ENCODE measurements at regions not wholly inside any gene's neighbourhood (a gene's known extent, or its start where the extent isn't known, plus 50 kb on each side); places are given as distances from the start of the nearest gene placed in this dataset.
A peak's percentile ranks its signal among the peaks of the same experiment; 100 is the strongest.

- Histone ChIP-seq H4K20me1 (ENCODE audit: insufficient read depth) (no peaks in the 10 kb centered on the region), H3K4me3 (ENCODE audit: low read depth in 2 of 2, low read length in 1 of 2) (no peak overlapping the region), H3K9me2 (no peaks in the 10 kb centered on the region), H3F3A (replicated peaks; ENCODE audit: insufficient read depth) (no peaks in the 10 kb centered on the region), H3K36me3 (replicated peaks in 1 of 2; ENCODE audit: control insufficient read depth in 1 of 2, insufficient read depth in 2 of 2, low read length in 1 of 2) (no peaks in the 10 kb centered on the region), H3K79me2 (ENCODE audit: insufficient read depth) (no peaks in the 10 kb centered on the region), H3K9ac (no peak overlapping the region), H2AFZ (ENCODE audit: low read depth) (no peak overlapping the region), H3K27me3 (ENCODE audit: insufficient read depth) (no peaks in the 10 kb centered on the region), H3K4me2 (no peak overlapping the region), H3K4me1 (ENCODE audit: control insufficient read depth in 1 of 2, insufficient read depth in 2 of 2, low read depth in 1 of 2, low read length in 1 of 2) (peaks cover 0 to 2% of the 10 kb centered on the region in 2 experiments; a peak in 2 of 4 replicates), H3K9me3 (no peaks in the 10 kb centered on the region), H3K27ac (ENCODE audit: low read depth in 2 of 2, low read length in 1 of 2) (peak overlapping the region in 1 of 2 experiments; percentile 31; a peak in 2 of 4 replicates)
- no peak for DNase-seq
- ChIA-PET POLR2A (no interaction called here), CTCF (no interaction called here)
- peak; percentile 87 for TF ChIP-seq TCF12 (IDR thresholded peaks at IDR 0.05)
- TF ChIP-seq, protein P1, sequence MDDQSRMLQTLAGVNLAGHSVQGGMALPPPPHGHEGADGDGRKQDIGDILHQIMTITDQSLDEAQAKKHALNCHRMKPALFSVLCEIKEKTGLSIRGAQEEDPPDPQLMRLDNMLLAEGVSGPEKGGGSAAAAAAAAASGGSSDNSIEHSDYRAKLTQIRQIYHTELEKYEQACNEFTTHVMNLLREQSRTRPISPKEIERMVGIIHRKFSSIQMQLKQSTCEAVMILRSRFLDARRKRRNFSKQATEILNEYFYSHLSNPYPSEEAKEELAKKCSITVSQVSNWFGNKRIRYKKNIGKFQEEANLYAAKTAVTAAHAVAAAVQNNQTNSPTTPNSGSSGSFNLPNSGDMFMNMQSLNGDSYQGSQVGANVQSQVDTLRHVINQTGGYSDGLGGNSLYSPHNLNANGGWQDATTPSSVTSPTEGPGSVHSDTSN (IDR thresholded peaks at IDR 0.05) = peak; percentile 13; the same call in 1 of the 2 replicates
- TF ChIP-seq FOSL2 (IDR thresholded peaks at IDR 0.05; ENCODE audit: borderline replicate concordance, low read depth) = peak; percentile 47
- TF ChIP-seq JUND (IDR thresholded peaks at IDR 0.05) = peak; percentile 29; the same call in 1 of the 2 replicates
- no peak for TF ChIP-seq YY1 (IDR thresholded peaks at IDR 0.05; ENCODE audit: low read depth)
- TF ChIP-seq, protein P2, sequence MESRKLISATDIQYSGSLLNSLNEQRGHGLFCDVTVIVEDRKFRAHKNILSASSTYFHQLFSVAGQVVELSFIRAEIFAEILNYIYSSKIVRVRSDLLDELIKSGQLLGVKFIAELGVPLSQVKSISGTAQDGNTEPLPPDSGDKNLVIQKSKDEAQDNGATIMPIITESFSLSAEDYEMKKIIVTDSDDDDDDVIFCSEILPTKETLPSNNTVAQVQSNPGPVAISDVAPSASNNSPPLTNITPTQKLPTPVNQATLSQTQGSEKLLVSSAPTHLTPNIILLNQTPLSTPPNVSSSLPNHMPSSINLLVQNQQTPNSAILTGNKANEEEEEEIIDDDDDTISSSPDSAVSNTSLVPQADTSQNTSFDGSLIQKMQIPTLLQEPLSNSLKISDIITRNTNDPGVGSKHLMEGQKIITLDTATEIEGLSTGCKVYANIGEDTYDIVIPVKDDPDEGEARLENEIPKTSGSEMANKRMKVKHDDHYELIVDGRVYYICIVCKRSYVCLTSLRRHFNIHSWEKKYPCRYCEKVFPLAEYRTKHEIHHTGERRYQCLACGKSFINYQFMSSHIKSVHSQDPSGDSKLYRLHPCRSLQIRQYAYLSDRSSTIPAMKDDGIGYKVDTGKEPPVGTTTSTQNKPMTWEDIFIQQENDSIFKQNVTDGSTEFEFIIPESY (IDR thresholded peaks at IDR 0.05; ENCODE audit: borderline replicate concordance, low read depth) = no peak
- peak in 1 of 2 experiments; percentile 41; a peak in 2 of 4 replicates for TF ChIP-seq EP300 (IDR thresholded peaks at IDR 0.05; ENCODE audit: borderline replicate concordance in 1 of 2, low read depth in 1 of 2, low read length in 1 of 2)
- WGBS (ENCODE audit: low lambda C conversion rate) = 39% methylated on average over 5 of the region's 5 CpGs
Measured at GRCh38 chr6:119533603-119534279, 184.2 kb upstream of the MAN1A1 start.

DNA sequence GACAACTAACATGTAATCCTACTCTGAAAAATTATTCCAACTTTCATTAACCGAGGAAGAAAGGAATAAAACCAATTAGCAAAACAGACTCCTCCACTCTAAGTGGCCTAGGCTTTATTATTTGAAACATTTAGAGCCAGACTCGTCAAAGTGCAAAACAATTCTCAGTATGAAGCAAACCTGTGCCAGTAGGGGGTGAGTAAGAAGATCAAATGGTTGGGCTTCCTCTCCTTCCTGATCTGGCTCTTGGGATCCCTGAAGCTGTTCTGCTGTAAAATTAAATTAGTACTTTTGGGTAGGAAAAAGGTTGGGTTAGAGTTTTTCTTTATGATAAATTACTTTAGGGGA, 177.6 kb upstream of the MAN1A1 start:
- Histone ChIP-seq H4K20me1 (ENCODE audit: insufficient read depth) (no peaks in the 10 kb centered on the region), H3K27me3 (ENCODE audit: insufficient read depth) (no peaks in the 10 kb centered on the region), H3K9me3 (no peaks in the 10 kb centered on the region), H3K27ac (ENCODE audit: low read depth in 2 of 2, low read length in 1 of 2) (no peak overlapping the region), H3K4me1 (ENCODE audit: control insufficient read depth in 1 of 2, insufficient read depth in 2 of 2, low read depth in 1 of 2, low read length in 1 of 2) (no peaks in the 10 kb centered on the region; a peak in 2 of 4 replicates), H3K9me2 (no peaks in the 10 kb centered on the region), H3F3A (replicated peaks; ENCODE audit: insufficient read depth) (no peaks in the 10 kb centered on the region), H3K9ac (no peak overlapping the region), H3K4me2 (no peak overlapping the region), H3K4me3 (ENCODE audit: low read depth in 2 of 2, low read length in 1 of 2) (no peak overlapping the region), H2AFZ (ENCODE audit: low read depth) (0 out of 2 replicates have a peak overlapping the region, but pooled peaks have one; percentile 14), H3K79me2 (ENCODE audit: insufficient read depth) (no peaks in the 10 kb centered on the region), H3K36me3 (replicated peaks in 1 of 2; ENCODE audit: control insufficient read depth in 1 of 2, insufficient read depth in 2 of 2, low read length in 1 of 2) (no peaks in the 10 kb centered on the region)
- WGBS (ENCODE audit: low lambda C conversion rate) = 40% methylated on average over 2 of the region's 2 CpGs
- ChIA-PET POLR2A (no interaction called here), CTCF (no interaction called here)
- no peak for DNase-seq
- TF ChIP-seq, protein P1 (IDR thresholded peaks at IDR 0.05) = no peak
- TF ChIP-seq MAX (IDR thresholded peaks at IDR 0.05; ENCODE audit: low read depth) = no peak
- TF ChIP-seq TAF1 (IDR thresholded peaks at IDR 0.05; ENCODE audit: borderline replicate concordance, low read depth, low read length) = no peak
- no peak for TF ChIP-seq FOXM1 (IDR thresholded peaks at IDR 0.05; ENCODE audit: low read depth)
- no peak for TF ChIP-seq NRF1 (IDR thresholded peaks at IDR 0.05; ENCODE audit: low read depth, low read length)
- TF ChIP-seq CHD2 (IDR thresholded peaks at IDR 0.05; ENCODE audit: low read length, partially characterized antibody) = no peak
- no peak for TF ChIP-seq SMC3 (IDR thresholded peaks at IDR 0.05; ENCODE audit: low read depth, low read length)
- TF ChIP-seq MEF2A (IDR thresholded peaks at IDR 0.05; ENCODE audit: borderline replicate concordance, low read depth) = no peak
- TF ChIP-seq JUND (IDR thresholded peaks at IDR 0.05) = no peak
- no peak for TF ChIP-seq RAD21 (IDR thresholded peaks at IDR 0.05; ENCODE audit: low read length)
- TF ChIP-seq IRF3 (IDR thresholded peaks at IDR 0.05; ENCODE audit: low read depth, low read length) = no peak
- TF ChIP-seq, protein P3, sequence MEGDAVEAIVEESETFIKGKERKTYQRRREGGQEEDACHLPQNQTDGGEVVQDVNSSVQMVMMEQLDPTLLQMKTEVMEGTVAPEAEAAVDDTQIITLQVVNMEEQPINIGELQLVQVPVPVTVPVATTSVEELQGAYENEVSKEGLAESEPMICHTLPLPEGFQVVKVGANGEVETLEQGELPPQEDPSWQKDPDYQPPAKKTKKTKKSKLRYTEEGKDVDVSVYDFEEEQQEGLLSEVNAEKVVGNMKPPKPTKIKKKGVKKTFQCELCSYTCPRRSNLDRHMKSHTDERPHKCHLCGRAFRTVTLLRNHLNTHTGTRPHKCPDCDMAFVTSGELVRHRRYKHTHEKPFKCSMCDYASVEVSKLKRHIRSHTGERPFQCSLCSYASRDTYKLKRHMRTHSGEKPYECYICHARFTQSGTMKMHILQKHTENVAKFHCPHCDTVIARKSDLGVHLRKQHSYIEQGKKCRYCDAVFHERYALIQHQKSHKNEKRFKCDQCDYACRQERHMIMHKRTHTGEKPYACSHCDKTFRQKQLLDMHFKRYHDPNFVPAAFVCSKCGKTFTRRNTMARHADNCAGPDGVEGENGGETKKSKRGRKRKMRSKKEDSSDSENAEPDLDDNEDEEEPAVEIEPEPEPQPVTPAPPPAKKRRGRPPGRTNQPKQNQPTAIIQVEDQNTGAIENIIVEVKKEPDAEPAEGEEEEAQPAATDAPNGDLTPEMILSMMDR (IDR thresholded peaks at IDR 0.05) = no peak
- TF ChIP-seq POLR2AphosphoS5 (IDR thresholded peaks at IDR 0.05; ENCODE audit: low read depth, low read length) = no peak
- TF ChIP-seq RXRA (IDR thresholded peaks at IDR 0.05; ENCODE audit: borderline replicate concordance, low read depth) = no peak
- TF ChIP-seq RCOR1 (IDR thresholded peaks at IDR 0.05; ENCODE audit: low read length) = no peak
- TF ChIP-seq FOSL2 (IDR thresholded peaks at IDR 0.05; ENCODE audit: borderline replicate concordance, low read depth) = no peak
- TF ChIP-seq EP300 (IDR thresholded peaks at IDR 0.05; ENCODE audit: borderline replicate concordance in 1 of 2, low read depth in 1 of 2, low read length in 1 of 2) = no peak
